Fibroblast of lung (primary cell): ENCODE measurements at regions not wholly inside any gene's neighbourhood (a gene's known extent, or its start where the extent isn't known, plus 50 kb on each side); places are given as distances from the start of the nearest gene placed in this dataset.

Source experiments
- EZH2 ChIP-seq: IDR thresholded peaks from 2 replicates; pipeline ENCODE4 v1.5.1; 2012; ENCODE audit warnings: low read length, control low read depth, mild to moderate bottlenecking; ENCODE audit errors: missing control alignments
- TF ChIP-seq, protein P1 (sequence below), 2 donors: IDR thresholded peaks in 1 of 2; conservative IDR thresholded peaks in 1 of 2; 1 replicate in 1 of 2; 2 replicates in 1 of 2; pipeline ENCODE4 v1.5.1; 2011 to 2012; ENCODE audit warnings: low read length in 2 of 2, control low read depth in 1 of 2, inconsistent platforms in 1 of 2, low read depth in 1 of 2, mild to moderate bottlenecking in 1 of 2

DNA sequence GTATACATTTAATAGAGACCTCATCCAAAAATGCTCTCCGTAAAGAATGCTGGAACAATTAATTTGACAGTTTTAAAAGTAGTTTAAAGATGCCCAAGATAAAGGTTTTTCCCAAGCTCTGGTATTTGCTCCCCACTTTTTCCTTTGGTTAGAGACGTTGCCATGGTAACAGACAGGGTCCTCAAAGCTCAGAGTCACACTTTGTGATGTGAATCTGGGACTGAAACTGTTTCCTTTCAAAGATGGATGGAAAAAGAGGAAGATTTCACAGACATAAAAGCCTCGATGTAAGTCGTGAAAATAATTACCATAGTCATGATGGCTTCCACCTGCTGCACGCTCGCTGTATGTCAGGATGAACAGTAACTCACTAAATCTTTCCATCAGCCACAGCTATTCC lies 229.5 kb downstream of the MSX2 start:
- TF ChIP-seq, protein P1, sequence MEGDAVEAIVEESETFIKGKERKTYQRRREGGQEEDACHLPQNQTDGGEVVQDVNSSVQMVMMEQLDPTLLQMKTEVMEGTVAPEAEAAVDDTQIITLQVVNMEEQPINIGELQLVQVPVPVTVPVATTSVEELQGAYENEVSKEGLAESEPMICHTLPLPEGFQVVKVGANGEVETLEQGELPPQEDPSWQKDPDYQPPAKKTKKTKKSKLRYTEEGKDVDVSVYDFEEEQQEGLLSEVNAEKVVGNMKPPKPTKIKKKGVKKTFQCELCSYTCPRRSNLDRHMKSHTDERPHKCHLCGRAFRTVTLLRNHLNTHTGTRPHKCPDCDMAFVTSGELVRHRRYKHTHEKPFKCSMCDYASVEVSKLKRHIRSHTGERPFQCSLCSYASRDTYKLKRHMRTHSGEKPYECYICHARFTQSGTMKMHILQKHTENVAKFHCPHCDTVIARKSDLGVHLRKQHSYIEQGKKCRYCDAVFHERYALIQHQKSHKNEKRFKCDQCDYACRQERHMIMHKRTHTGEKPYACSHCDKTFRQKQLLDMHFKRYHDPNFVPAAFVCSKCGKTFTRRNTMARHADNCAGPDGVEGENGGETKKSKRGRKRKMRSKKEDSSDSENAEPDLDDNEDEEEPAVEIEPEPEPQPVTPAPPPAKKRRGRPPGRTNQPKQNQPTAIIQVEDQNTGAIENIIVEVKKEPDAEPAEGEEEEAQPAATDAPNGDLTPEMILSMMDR (conservative IDR thresholded peaks at IDR 0.05 in 1 of 2, IDR thresholded peaks at IDR 0.05 in 1 of 2; ENCODE audit: low read depth in 1 of 2, low read length in 2 of 2) = no peak
- no peak for TF ChIP-seq EZH2
